ENCODE measurements at regions not wholly inside any gene's neighbourhood (a gene's known extent, or its start where the extent isn't known, plus 50 kb on each side); places are given as distances from the start of the nearest gene placed in this dataset.

DNA sequence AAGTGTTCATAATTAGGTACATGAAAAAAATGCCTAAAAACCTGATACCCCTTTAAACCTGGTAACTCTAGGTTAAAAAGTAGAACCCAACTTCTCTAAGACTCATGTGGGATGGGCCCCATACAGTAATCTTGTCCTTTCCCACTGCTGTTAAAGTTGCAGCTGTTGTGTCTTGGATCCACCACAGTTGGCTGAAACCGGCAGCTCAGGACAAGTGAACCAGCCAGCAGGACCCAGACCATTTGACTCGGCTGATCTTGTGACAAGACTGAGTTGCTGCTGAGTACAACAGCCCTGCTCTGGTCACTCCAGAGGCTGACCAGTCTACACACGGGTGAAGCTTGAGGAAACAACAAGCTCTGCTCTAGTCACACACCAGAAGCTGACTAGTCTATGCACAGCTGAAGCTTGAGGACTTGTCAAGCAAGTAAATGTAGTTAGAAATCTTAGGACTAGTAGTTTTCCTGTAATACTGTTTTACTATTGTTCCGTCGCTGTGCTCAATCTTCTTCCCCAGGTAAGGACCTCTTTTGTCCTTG, 60.6 kb downstream of the DHRS2 start:
- Histone ChIP-seq H2BK15ac (ENCODE audit: low read depth, low read length) (no peak overlapping the region), H4K20me1 (ENCODE audit: control insufficient read depth, insufficient read depth, insufficient read length) (no peaks in the 10 kb centered on the region), H4K91ac (ENCODE audit: insufficient read length, low read depth, low read length) (no peak overlapping the region), H3K27me3 (ENCODE audit: insufficient read depth, low read length) (no peaks in the 10 kb centered on the region), H3T11ph (ENCODE audit: low read length) (no peak overlapping the region), H2BK12ac (ENCODE audit: insufficient read length, low read depth, low read length) (no peak overlapping the region), H3K4me2 (ENCODE audit: insufficient read depth, insufficient read length, low read length) (no peak overlapping the region), H3K4me1 (ENCODE audit: insufficient read depth, low read length) (peaks cover 6% of the 10 kb centered on the region; the same call in 1 of the 2 replicates), H3K4ac (ENCODE audit: low read depth, low read length) (no peak overlapping the region), H3K18ac (ENCODE audit: insufficient read length, low read depth, low read length) (no peak overlapping the region), H3K23ac (ENCODE audit: insufficient read length, low read depth, low read length) (no peak overlapping the region), H3K9me3 (ENCODE audit: control insufficient read depth, low read depth, low read length) (peaks cover 10% of the 10 kb centered on the region), H4K5ac (ENCODE audit: insufficient read length, low read depth, low read length) (no peak overlapping the region), H2BK120ac (ENCODE audit: low read depth, low read length, poor library complexity, severe bottlenecking) (no peak overlapping the region), H3K23me2 (ENCODE audit: insufficient read length, low read depth, low read length, poor library complexity, severe bottlenecking) (no peaks in the 10 kb centered on the region), H4K8ac (replicated peaks; ENCODE audit: insufficient read length, low read depth, low read length) (no peak overlapping the region), H3K27ac (ENCODE audit: insufficient read length, low read depth, low read length) (no peak overlapping the region), H3K79me1 (ENCODE audit: insufficient read depth, low read depth, low read length, poor library complexity, severe bottlenecking) (no peaks in the 10 kb centered on the region), H3K79me2 (ENCODE audit: insufficient read depth, low read length) (no peaks in the 10 kb centered on the region), H2BK20ac (ENCODE audit: low read depth, low read length, poor library complexity, severe bottlenecking) (no peak overlapping the region), H2BK5ac (ENCODE audit: insufficient read length, low read length) (no peak overlapping the region), H3K9ac (ENCODE audit: extremely low read depth, insufficient read length, low read length) (no peak overlapping the region), H3K56ac (ENCODE audit: insufficient read length, low read depth, low read length) (no peak overlapping the region), H2AK5ac (ENCODE audit: insufficient read length, low read length) (no peak overlapping the region), H3K14ac (ENCODE audit: insufficient read depth, low read length) (no peak overlapping the region), H2AFZ (ENCODE audit: low read length) (no peak overlapping the region)
- H3K27me3 Mint-ChIP-seq (ENCODE audit: low read depth), result peaks cover 8% of the 10 kb centered on the region
- no peaks in the 10 kb centered on the region; a peak in 2 of 4 replicates for H3K4me1 Mint-ChIP-seq
- no peak overlapping the region for H3K27ac Mint-ChIP-seq
- no peak overlapping the region for H3K4me3 Mint-ChIP-seq
- no CpG with 5 or more reads among the region's 5 CpGs for WGBS (ENCODE audit: extremely low coverage, insufficient read length, low lambda C conversion rate)
- H3K36me3 Mint-ChIP-seq (ENCODE audit: insufficient read depth in 1 of 3, low read depth in 3 of 3), result peaks cover 0 to 8% (median 3%) of the 10 kb centered on the region in 3 experiments; a peak in 4 of 7 replicates
- peaks cover 16 to 32% of the 10 kb centered on the region in 2 experiments for H3K9me3 Mint-ChIP-seq
- no peak for DNase-seq
- TF ChIP-seq, protein P1, sequence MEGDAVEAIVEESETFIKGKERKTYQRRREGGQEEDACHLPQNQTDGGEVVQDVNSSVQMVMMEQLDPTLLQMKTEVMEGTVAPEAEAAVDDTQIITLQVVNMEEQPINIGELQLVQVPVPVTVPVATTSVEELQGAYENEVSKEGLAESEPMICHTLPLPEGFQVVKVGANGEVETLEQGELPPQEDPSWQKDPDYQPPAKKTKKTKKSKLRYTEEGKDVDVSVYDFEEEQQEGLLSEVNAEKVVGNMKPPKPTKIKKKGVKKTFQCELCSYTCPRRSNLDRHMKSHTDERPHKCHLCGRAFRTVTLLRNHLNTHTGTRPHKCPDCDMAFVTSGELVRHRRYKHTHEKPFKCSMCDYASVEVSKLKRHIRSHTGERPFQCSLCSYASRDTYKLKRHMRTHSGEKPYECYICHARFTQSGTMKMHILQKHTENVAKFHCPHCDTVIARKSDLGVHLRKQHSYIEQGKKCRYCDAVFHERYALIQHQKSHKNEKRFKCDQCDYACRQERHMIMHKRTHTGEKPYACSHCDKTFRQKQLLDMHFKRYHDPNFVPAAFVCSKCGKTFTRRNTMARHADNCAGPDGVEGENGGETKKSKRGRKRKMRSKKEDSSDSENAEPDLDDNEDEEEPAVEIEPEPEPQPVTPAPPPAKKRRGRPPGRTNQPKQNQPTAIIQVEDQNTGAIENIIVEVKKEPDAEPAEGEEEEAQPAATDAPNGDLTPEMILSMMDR (conservative IDR thresholded peaks at IDR 0.05), result no peak
